GM19328 (cell line): ENCODE measurements at regions not wholly inside any gene's neighbourhood (a gene's known extent, or its start where the extent isn't known, plus 50 kb on each side); places are given as distances from the start of the nearest gene placed in this dataset.
"Not testable (repeated sequence)": the region's sequence is repeated elsewhere in the genome, so short reads cannot be mapped to it uniquely, and the experiment has no call there.

Experiments
- ATAC-seq: cut with Tn5 transposase; IDR thresholded peaks from one replicate; pipeline ENCODE4 v1.9.1; 2021; ENCODE audit warnings: mild to moderate bottlenecking, moderate library complexity; ENCODE audit not compliant: unreplicated experiment

DNA sequence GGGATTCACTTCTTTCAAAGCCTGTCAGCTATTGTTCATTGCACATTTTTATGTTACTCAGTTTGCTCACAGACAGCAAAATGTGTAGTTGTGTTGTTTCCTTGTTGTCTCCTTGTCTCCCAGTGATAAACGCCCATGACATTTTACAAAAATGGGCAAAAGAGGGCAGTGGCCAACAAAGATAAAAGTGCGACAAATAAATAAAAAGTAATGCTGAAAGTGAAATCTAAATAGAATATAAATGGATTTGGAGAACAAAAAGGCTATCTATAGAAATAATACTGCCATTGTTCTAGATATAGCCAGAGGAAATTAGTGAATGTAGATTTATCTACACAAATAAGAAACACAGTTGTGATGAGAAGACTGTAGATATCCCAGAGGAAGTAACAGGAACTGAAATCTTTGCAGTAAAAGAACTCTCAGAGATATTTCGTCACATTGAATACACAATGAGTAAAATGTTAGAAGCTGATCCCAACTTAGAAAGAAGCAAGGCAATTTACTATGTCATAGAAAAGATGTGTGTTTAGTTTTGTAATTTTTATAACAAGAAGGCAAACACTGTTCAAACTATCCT lies 1186.2 kb upstream of the FAM98A start:
- no peak for ATAC-seq

DNA sequence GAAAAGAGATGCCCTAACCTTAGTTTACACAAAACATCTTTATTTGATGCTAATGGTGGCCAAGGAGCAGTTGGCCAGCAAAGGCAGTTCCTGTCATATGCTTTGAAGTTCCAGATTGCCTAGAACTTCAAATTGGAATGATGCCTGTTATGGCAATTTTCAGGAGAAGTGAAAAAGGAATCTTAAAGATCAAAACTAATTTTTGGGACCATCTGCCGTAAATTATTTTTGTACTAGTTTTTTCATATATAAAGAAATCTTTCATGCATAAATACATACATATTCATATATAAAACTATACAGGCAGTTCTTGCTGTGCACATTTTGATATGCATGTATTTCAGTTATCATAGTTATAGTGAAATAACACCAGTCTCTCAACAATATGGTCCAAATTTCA lies 1185.6 kb upstream of the FAM98A start:
- no peak for ATAC-seq

- ATAC-seq: not testable (repeated sequence)
These were observed 1151.6 kb upstream of the FAM98A start for GRCh38 chr2:34750742-34751141.

DNA sequence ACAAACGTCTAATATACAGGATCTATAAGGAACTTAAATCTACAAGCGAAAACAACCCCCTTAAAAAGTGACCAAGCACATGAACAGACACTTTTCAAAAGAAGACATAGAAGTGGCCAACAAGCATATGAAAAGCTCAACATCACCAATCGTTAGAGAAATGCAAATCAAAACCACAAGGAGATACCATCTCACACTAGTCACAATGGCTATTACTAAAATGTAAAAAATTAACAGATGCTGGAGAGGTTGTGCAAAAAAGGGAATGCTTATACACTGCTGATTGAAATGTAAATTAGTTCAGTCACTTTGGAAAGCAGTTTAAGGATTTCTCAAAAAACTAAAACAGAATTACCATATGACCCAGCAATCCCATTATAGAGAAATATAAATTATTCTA lies 1148.5 kb upstream of the FAM98A start:
- ATAC-seq: no peak

DNA sequence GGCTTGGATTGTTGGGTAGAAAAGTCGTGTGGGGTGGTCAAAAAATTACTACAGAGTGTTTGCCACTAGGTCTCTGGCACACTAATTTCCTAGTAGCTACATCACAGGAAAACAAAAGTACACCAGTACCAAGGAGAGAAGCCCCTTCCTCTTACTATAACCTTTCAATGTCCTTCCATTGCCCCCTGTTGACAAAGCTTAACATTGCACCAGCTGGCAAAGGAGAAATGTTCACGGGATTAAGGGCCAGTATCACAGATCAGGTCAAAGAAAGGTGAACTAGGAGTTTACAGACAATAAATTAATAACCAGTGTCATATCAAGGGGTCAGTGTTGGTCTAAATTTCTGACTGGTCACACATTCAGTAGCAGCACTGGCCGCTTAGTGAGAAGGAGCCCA lies 1139.6 kb upstream of the FAM98A start:
- ATAC-seq: no peak

GRCh38 chr2:34737146-34737545 lies 1138.0 kb upstream of the FAM98A start:
- ATAC-seq: no peak

- no peak for ATAC-seq
These were observed 1137.4 kb upstream of the FAM98A start for GRCh38 chr2:34736482-34736881.

DNA sequence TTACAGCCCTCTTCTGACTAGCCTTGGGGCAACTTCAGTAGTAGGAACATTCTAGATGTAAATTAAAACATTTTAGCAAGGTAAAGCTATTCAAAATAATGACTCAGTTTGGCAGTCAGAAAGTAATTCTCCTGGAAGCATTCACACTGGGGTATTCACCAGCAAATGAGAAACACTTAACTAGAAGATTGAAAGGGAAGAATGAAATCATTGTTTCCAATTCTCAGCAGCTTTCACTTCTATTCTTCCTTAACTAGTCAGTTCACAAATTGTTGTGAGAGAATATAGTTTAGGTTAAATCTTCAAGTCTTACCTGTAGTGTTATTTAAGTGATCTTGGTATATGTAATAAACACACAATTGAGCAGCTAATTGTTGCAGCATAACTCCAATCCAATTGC lies 1135.6 kb upstream of the FAM98A start:
- ATAC-seq: no peak

DNA sequence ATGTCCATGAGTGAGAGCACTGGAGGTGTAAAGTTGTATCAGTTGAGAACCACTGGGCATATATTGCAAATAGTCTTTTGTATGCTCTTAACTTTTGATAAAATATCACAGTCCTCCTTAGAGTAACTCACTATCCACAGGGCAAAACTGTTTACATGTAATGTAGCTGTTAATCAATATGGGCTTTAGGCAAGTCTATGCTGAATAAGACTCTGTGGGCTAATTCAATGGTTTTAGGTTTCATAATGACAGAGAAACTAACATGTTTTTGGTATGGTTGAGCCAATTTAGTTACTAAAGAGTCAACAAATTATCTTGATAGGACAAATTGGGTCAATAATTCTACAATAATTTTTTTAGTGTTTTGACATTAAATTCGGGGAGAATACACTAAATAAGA lies 1134.9 kb upstream of the FAM98A start:
- no peak for ATAC-seq

GRCh38 chr2:34731292-34731691 lies 1132.2 kb upstream of the FAM98A start:
- ATAC-seq: no peak

GRCh38 chr2:34729845-34730244 lies 1130.7 kb upstream of the FAM98A start:
- no peak for ATAC-seq

DNA sequence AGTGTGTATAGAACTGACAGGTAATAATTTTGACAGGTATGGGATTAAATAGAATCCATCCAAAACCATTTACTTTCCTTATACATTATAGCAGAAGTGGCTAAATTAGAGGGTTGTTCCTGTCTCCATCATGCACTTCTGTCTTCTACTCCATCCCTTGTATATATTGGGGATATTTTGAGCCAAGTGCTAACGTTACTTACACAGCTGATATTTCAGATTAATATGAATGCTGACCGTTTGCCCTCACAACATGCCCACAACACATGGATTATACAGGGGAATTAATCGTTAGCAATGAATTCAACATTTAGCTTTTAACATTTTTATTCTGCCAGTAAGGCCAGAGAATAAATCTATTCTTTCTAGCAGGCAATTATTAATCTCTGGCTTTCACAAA lies 1125.0 kb upstream of the FAM98A start:
- no peak for ATAC-seq

GRCh38 chr2:34723683-34724082 lies 1124.6 kb upstream of the FAM98A start:
- no peak for ATAC-seq

DNA sequence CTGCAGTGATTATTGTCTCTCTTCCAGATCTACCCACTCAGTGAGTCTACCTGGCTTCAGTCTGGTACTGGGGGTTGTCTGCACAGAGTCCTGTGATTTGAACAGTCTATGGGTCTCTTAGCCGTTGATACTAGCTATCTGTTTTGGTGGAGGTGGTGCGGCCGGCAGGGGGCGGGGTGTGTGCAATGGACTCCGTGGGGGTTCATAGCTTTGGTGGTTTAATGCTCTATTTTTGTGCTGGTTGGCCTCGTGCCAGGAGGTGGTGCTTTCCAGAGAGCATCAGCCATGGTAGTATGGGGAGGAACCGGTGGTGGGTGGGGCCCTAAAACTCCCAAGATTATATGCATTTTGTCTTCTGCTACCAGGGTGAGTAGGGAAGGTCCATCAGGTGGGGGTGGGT lies 1120.1 kb upstream of the FAM98A start:
- ATAC-seq: no peak

DNA sequence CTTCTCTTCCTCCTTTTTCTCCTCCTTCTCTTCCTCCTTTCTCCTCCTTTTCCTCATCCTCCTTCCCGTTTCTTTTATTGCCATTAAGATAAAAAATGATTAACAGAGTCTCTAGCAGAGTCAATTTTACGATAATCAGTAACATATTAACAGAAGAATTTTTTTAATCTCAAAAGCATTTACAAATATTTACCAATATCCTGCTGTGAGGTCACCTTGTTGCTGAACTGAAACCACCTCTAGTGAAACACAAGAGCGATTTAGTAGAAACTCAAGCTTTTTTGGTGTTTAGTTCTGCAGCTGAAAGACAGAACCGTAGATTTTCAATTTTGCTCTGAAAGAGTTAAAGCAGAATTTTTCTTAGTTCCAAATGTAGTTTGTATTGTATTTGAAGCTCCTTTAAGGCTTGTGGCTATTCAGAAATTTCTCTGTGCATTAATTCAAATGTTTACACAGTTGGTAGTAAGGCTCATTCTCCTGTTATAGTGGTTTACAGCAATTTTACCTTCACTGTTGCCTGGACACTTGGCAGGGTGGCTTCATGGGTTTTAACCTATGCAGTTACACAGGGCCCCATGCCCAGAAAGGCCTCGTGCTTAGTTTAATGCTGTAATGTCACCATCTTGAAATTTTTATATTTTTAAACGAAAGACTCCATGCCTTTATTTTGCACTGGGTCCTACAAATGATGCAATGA lies 1106.6 kb upstream of the FAM98A start:
- ATAC-seq: no peak

DNA sequence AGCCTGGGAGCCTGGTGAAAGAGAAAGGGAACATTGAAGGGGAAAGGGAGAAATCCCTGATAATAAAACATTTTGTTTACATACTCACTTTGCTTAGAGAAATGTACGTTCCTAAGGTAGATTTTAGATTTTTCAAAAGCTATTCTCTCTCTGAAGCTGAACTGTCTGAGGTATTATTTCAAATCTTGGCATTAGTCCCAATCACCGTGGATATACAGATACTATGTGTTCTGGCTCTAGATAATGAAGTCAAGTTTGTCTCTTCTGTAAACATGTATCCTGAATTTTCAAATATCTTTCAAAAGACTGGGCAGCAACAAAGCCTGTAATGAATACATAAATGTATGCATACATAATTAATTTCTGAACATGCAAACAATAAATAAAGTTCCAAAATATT lies 1104.2 kb upstream of the FAM98A start:
- ATAC-seq: no peak

- ATAC-seq: not testable (repeated sequence)
These were observed 1103.3 kb upstream of the FAM98A start for GRCh38 chr2:34702391-34702790.

DNA sequence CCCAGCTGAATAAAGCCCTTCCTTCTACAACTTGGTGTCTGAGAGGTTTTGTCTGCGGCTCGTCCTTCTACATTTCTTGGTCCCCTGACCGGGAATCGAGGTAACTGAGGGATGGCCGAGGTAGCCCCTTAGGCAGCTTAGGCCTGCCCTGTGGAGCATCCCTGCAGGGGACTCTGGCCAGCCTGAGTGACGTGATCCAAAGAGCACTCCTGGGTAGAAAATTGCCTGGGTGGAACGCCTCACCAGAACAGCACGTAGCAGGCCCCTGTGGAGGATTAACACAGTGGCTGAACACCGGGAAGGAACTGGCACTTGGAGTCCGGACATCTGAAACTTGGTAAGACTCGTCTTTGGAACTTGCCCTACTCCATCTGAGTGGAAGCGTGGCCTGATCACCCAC lies 1078.5 kb upstream of the FAM98A start:
- ATAC-seq: not testable (repeated sequence)

- ATAC-seq: not testable (repeated sequence)
These were observed 1078.0 kb upstream of the FAM98A start for GRCh38 chr2:34677119-34677531.

- ATAC-seq: no peak
These were observed 1071.4 kb upstream of the FAM98A start for GRCh38 chr2:34670482-34670881.

- ATAC-seq: no peak
These were observed 1067.7 kb upstream of the FAM98A start for GRCh38 chr2:34666821-34667220.

DNA sequence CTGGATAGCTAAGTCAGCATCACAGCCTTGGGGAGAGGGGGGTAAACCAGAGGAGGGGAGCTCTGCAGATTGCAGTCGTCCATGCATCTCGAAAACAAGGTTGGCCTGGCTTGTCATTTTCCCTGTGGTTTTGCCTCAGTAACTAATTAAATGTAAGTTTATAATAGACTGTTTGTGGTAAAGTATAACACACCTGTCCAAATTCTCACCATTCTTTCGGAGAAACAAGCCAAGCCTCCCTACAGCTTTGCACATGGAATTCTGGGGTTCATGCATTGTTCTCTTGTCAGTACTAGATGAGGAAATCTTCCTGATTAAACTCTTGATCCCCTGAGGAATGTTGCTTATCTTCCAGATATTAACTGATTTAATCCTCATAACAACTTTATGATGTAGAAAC lies 1065.2 kb upstream of the FAM98A start:
- no peak for ATAC-seq

DNA sequence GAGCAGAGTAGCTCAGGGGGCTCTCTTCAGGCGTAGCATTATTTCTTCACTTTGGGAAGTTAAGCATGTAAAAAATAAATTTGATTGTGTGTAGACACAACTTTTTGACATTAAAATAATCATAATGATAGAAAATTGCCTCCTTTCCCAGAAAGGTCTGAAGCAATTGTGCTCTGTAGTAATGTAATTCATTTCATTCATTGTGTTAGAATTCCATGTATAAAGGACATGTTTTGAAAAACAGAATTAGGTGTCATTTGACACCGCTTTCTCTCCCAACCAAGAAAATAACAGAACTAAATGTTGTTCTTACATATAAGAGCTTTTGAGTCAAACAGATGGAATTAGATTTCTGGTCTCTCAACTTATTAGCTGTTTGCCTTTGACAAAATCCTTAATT lies 1064.2 kb upstream of the FAM98A start:
- ATAC-seq: no peak
